HepG2 (cell line): ENCODE measurements at regions not wholly inside any gene's neighbourhood (a gene's known extent, or its start where the extent isn't known, plus 50 kb on each side); places are given as distances from the start of the nearest gene placed in this dataset.
"Not testable (repeated sequence)": the region's sequence is repeated elsewhere in the genome, so short reads cannot be mapped to it uniquely, and the experiment has no call there.

ENCODE experiments used
- ATAC-seq: fragments of 200-7000 bp; cut with Tn5 transposase; 3 replicates; pipeline ENCODE4 v1.9.1; 2020; ENCODE audit warnings: mild to moderate bottlenecking, moderate library complexity
- BruUV-seq: library from RNA; stranded (reverse); fragments of 400-500 nt; replicated peaks from 2 replicates; lab custom pipeline; 2021; lab: Mats Ljungman, UMichigan
- CTCF ChIA-PET: fragments of 300-600 bp; formaldehyde crosslinking; extraction: SDS; loops from one replicate; lab custom pipeline; 2021; ENCODE audit warnings: low total read pairs, inconsistent platforms, low intra/inter-chr PET ratio; lab: Yijun Ruan, JAX
- POLR2A ChIA-PET: fragments of 350-600 bp; sonication (Branson Sonifier 250); formaldehyde crosslinking; loops from one replicate; lab custom pipeline; 2020; ENCODE audit warnings: antibody characterized with exemption, inconsistent platforms; lab: Yijun Ruan, JAX
- DNase-seq: peaks from one replicate; pipeline ENCODE4 v3.0.0-alpha.2; 2015; ENCODE audit warnings: low spot score
- FAIRE-seq: peaks from 3 replicates; lab custom pipeline; 2011; peaks lifted over from hg19 to GRCh38; lab: Jason Lieb, UNC
- H2AFZ ChIP-seq: one replicate; pipeline ENCODE4 v1.6.1; 2011; ENCODE audit warnings: low read length, inconsistent platforms
- H3K27ac ChIP-seq: fragments of 300-600 bp; 3 replicates; pipeline ENCODE4 v1.8.0; 2011; ENCODE audit warnings: mixed run types, mild to moderate bottlenecking, mixed read lengths, low read length, inconsistent platforms; ENCODE audit not compliant: insufficient read depth; ENCODE audit errors: extremely low read length
- H3K27me3 ChIP-seq, 2 experiments: fragments of 200-600 bp in 1 of 2; 2 replicates in 1 of 2; 3 replicates in 1 of 2; pipeline versions ENCODE4 v1.6.0 to v1.8.0; 2011; ENCODE audit warnings: low read length in 2 of 2, mild to moderate bottlenecking in 2 of 2, moderate library complexity in 2 of 2, inconsistent platforms in 1 of 2; ENCODE audit not compliant: insufficient read depth in 2 of 2, control insufficient read depth in 1 of 2
- H3K36me3 ChIP-seq, 2 experiments: fragments of 200-600 bp in 1 of 2; replicated peaks in 1 of 2; 2 replicates in 1 of 2; 3 replicates in 1 of 2; pipeline versions ENCODE4 v1.5.1 to v1.8.0; 2011; ENCODE audit warnings: low read length in 2 of 2, inconsistent platforms in 1 of 2; ENCODE audit not compliant: insufficient read depth in 2 of 2, control insufficient read depth in 1 of 2
- H3K4me1 ChIP-seq: 2 replicates; pipeline ENCODE4 v1.5.1; 2012; ENCODE audit warnings: low read length, inconsistent platforms; ENCODE audit not compliant: insufficient read depth
- H3K4me2 ChIP-seq: 2 replicates; pipeline ENCODE4 v1.6.0; 2011; ENCODE audit warnings: low read depth, low read length, inconsistent platforms
- H3K4me3 ChIP-seq, 3 experiments: fragments of 200-600 bp in 1 of 3; sonication (generic), shearing (Covaris generic) in 1 of 3; replicated peaks in 1 of 3; 2 replicates each; pipeline ENCODE4 v1.5.1; 2011 to 2016; ENCODE audit warnings: low read length in 3 of 3, inconsistent platforms in 2 of 3, low read depth in 2 of 3, mild to moderate bottlenecking in 2 of 3, control low read depth in 1 of 3, mixed read lengths in 1 of 3; ENCODE audit not compliant: insufficient read depth in 1 of 3
- H3K79me2 ChIP-seq: one replicate; pipeline ENCODE4 v1.6.1; 2011; ENCODE audit warnings: low read length, inconsistent platforms; ENCODE audit not compliant: insufficient read depth
- H3K9ac ChIP-seq: 2 replicates; pipeline ENCODE4 v1.6.0; 2011; ENCODE audit warnings: mild to moderate bottlenecking, low read depth, low read length, inconsistent platforms; ENCODE audit not compliant: insufficient read depth
- H3K9me3 ChIP-seq: 2 replicates; pipeline ENCODE4 v1.5.1; 2012; ENCODE audit warnings: mild to moderate bottlenecking, low read length
- H4K20me1 ChIP-seq: 2 replicates; pipeline ENCODE4 v1.6.0; 2011; ENCODE audit warnings: inconsistent platforms, mild to moderate bottlenecking, low read length, moderate library complexity; ENCODE audit not compliant: insufficient read depth
- ARID2 ChIP-seq: sonication (generic); formaldehyde crosslinking; IDR thresholded peaks from 2 replicates; pipeline ENCODE4 v1.8.1; 2022; ENCODE audit warnings: mild to moderate bottlenecking, missing genetic modification reagents, borderline replicate concordance
- FIP1L1 ChIP-seq: fragments of 200-400 bp; formaldehyde crosslinking; IDR thresholded peaks from 2 replicates; pipeline ENCODE4 v1.6.1; 2018; ENCODE audit warnings: low read depth, mild to moderate bottlenecking, low read length, moderate library complexity, borderline replicate concordance; ENCODE audit not compliant: insufficient read depth
- HDAC6 ChIP-seq: fragments of 200-600 bp; sonication (generic); IDR thresholded peaks from 2 replicates; pipeline ENCODE4 v1.7.0; 2017; ENCODE audit warnings: mild to moderate bottlenecking, antibody characterized with exemption, low read length, low read depth
- HMGXB4 ChIP-seq, 2 experiments: sonication (generic) in 1 of 2; formaldehyde crosslinking in 1 of 2; IDR thresholded peaks; 2 replicates each; pipeline versions ENCODE4 v1.4.0 to v1.6.1; 2018 to 2020; ENCODE audit warnings: missing genetic modification reagents in 2 of 2, borderline replicate concordance in 1 of 2, low read depth in 1 of 2, mild to moderate bottlenecking in 1 of 2, missing biosample characterization in 1 of 2
- MLXIP ChIP-seq: sonication (generic); formaldehyde crosslinking; IDR thresholded peaks from 2 replicates; pipeline ENCODE4 v1.9.0; 2021; ENCODE audit warnings: missing genetic modification reagents, borderline replicate concordance
- PCBP1 ChIP-seq: fragments of 200-400 bp; formaldehyde crosslinking; IDR thresholded peaks from 2 replicates; pipeline ENCODE4 v1.6.1; 2017; ENCODE audit warnings: mild to moderate bottlenecking, low read depth, low read length, borderline replicate concordance
- ZC3H13 ChIP-seq: sonication (generic); formaldehyde crosslinking; IDR thresholded peaks from 2 replicates; pipeline ENCODE4 v1.8.1; 2023; ENCODE audit warnings: mild to moderate bottlenecking, missing genetic modification reagents, moderate library complexity
- ZNF556 ChIP-seq: sonication (generic); formaldehyde crosslinking; IDR thresholded peaks from 2 replicates; pipeline ENCODE4 v1.4.0; 2020; ENCODE audit warnings: mild to moderate bottlenecking, missing genetic modification reagents, borderline replicate concordance
- WGBS: methylation state at CpG from one replicate; pipeline ENCODE4 v1.1.6; 2017; ENCODE audit warnings: low lambda C conversion rate; 5-methylcytosine and 5-hydroxymethylcytosine counted together
- in situ Hi-C: cut with HindIII; loops from 2 replicates; pipeline ENCODE4 v1.10.0; 2017; ENCODE audit warnings: low pct_unique_long_range_greater_than_20kb; ENCODE audit not compliant: extremely low pct_ligation_motif_present
- intact Hi-C: fragments of 100-400 bp; cut with micrococcal nuclease; formaldehyde crosslinking; loops from one replicate; pipeline ENCODE4 v1.10.0; 2022; ENCODE audit not compliant: unreplicated experiment

- DNase-seq (no peak), ATAC-seq (no peak), FAIRE-seq (no peak)
- no TSS peak for BruUV-seq
- no peaks in the 10 kb centered on the region for H3K36me3 ChIP-seq
- no peak overlapping the region for H2AFZ ChIP-seq
- H3K4me3 ChIP-seq: no peak overlapping the region
- peaks cover 43% of the 10 kb centered on the region for H3K9me3 ChIP-seq
- no peak overlapping the region for H3K27ac ChIP-seq
- no peaks in the 10 kb centered on the region for H4K20me1 ChIP-seq
- H3K79me2 ChIP-seq: no peaks in the 10 kb centered on the region
- intact Hi-C loops (no loop called here), in situ Hi-C loops (no loop called here)
- ChIA-PET POLR2A (no interaction called here), CTCF (no interaction called here)
- no peak overlapping the region for H3K9ac ChIP-seq
- H3K4me2 ChIP-seq: no peak overlapping the region
- TF ChIP-seq MLXIP (no peak), HDAC6 (no peak), ZNF556 (CRISPR knock-in tag) (no peak), ARID2 (CRISPR knock-in tag) (no peak), FIP1L1 (no peak), HMGXB4 (CRISPR knock-in tag; IDR thresholded peaks at IDR 0.05; ENCODE audit: borderline replicate concordance in 1 of 2, low read depth in 1 of 2) (no peak), PCBP1 (no peak), ZC3H13 (CRISPR knock-in tag) (no peak)
- H3K4me1 ChIP-seq: no peaks in the 10 kb centered on the region
- WGBS: 14% methylated on average over 6 of the region's 6 CpGs
- no peaks in the 10 kb centered on the region for H3K27me3 ChIP-seq
Observed at GRCh38 chr2:144971786-144972335, 451.9 kb upstream of the ZEB2 start.

- intact Hi-C loops, H2AFZ ChIP-seq, in situ Hi-C loops, POLR2A ChIA-PET, H3K79me2 ChIP-seq, ATAC-seq, H3K36me3 ChIP-seq, BruUV-seq, DNase-seq, FAIRE-seq, H3K4me3 ChIP-seq, H3K27ac ChIP-seq, H3K4me2 ChIP-seq, H4K20me1 ChIP-seq, H3K27me3 ChIP-seq, H3K4me1 ChIP-seq, H3K9ac ChIP-seq, CTCF ChIA-PET: not testable (repeated sequence)
- WGBS: 0% methylated on average over 1 of the region's 1 CpG
- H3K9me3 ChIP-seq: peaks cover 57% of the 10 kb centered on the region
Observed at GRCh38 chr2:144970410-144970809, 450.5 kb upstream of the ZEB2 start.
